ENCODE measurements at regions not wholly inside any gene's neighbourhood (a gene's known extent, or its start where the extent isn't known, plus 50 kb on each side); places are given as distances from the start of the nearest gene placed in this dataset.

- no peak for DNase-seq (ENCODE audit: low read depth, low spot score)
These were observed 57.9 kb downstream of the FBXO2 start for GRCh38 chr1:11596295-11596694.

- DNase-seq (ENCODE audit: low read depth, low spot score), result no peak
These were observed 58.9 kb downstream of the FBXO2 start for GRCh38 chr1:11595285-11595684.

- no peak for DNase-seq (ENCODE audit: low read depth, low spot score)
These were observed 59.6 kb downstream of the FBXO2 start for GRCh38 chr1:11594625-11595024.

- DNase-seq (ENCODE audit: low read depth, low spot score), result peak; percentile 50
These were observed 60.0 kb downstream of the FBXO2 start for GRCh38 chr1:11594222-11594621.

GRCh38 chr1:11592752-11593151, 61.5 kb downstream of the FBXO2 start:
- no peak for DNase-seq (ENCODE audit: low read depth, low spot score)

DNA sequence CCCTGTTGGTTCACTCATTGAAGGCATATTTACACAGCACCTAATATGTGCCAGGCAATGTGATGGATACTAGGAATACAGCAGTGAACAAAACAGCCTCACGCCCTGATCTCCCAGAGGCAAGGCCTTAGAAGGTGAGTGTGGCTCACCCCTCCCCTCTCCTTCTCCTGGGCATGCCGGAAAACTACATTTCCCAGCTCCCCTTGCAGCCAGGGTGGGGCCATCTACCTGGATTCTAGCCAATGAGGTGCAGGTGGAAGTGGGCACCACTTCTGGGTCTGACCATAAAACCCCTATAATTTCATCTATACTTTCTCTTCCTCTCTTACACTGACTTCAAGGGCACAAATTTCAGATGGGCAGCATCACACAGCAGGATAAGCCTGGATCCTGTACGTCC, 63.8 kb downstream of the FBXO2 start:
- DNase-seq (ENCODE audit: low read depth, low spot score), result peak; percentile 45
